ENCODE measurements at regions not wholly inside any gene's neighbourhood (a gene's known extent, or its start where the extent isn't known, plus 50 kb on each side); places are given as distances from the start of the nearest gene placed in this dataset.

GRCh38 chr1:163813251-163813650 lies 491.5 kb downstream of the NUF2 start:
- WGBS (ENCODE audit: insufficient coverage, insufficient replicate concordance, low lambda C conversion rate, missing lambda C conversion rate) = 26% methylated on average over 2 of the region's 2 CpGs
- H3K4me2 ChIP-seq (ENCODE audit: control insufficient read depth, insufficient read depth) = no peak overlapping the region
- ATAC-seq = no peak
- DNase-seq (ENCODE audit: low read depth, low spot score) = no peak
- H3K4me3 ChIP-seq = no peak overlapping the region
- BruUV-seq (replicated peaks) = no TSS peak
- H3K27me3 ChIP-seq (replicated peaks in 1 of 2; ENCODE audit: control insufficient read depth in 2 of 2, insufficient read depth in 2 of 2, low read length in 1 of 2) = no peaks in the 10 kb centered on the region
- SMC1A ChIA-PET (ENCODE audit: uncharacterized antibody, unreplicated experiment) = no interaction called here
- no peak for TF ChIP-seq MTA3 (IDR thresholded peaks at IDR 0.05; ENCODE audit: borderline replicate concordance, low read length)
- no peak for TF ChIP-seq CHD4 (IDR thresholded peaks at IDR 0.05)
- no peak for TF ChIP-seq KLF5 (IDR thresholded peaks at IDR 0.05; ENCODE audit: partially characterized antibody)
- no peak for TF ChIP-seq CHD1 (IDR thresholded peaks at IDR 0.05; ENCODE audit: low read depth, low read length)
- no peak for TF ChIP-seq PAX5 (IDR thresholded peaks at IDR 0.05; ENCODE audit: borderline replicate concordance, low read depth, low read length)
- no peak for TF ChIP-seq SP1 (IDR thresholded peaks at IDR 0.05; ENCODE audit: low read depth, low read length)
- TF ChIP-seq KAT2A (conservative IDR thresholded peaks at IDR 0.05; ENCODE audit: control insufficient read depth, low read depth, low read length) = no peak
- TF ChIP-seq BMI1 (IDR thresholded peaks at IDR 0.05; ENCODE audit: borderline replicate concordance) = no peak
- TF ChIP-seq RBBP5 (conservative IDR thresholded peaks at IDR 0.05) = no peak
- TF ChIP-seq TBL1XR1 (IDR thresholded peaks at IDR 0.05; ENCODE audit: low read depth, low read length) = no peak
- TF ChIP-seq TCF7 (IDR thresholded peaks at IDR 0.05; ENCODE audit: borderline replicate concordance) = no peak
- TF ChIP-seq ZNF217 (IDR thresholded peaks at IDR 0.05) = no peak
- TF ChIP-seq SMAD5 (IDR thresholded peaks at IDR 0.05; ENCODE audit: low read depth) = no peak
- no peak for TF ChIP-seq LARP7 (IDR thresholded peaks at IDR 0.05)
- TF ChIP-seq BHLHE40 (IDR thresholded peaks at IDR 0.05; ENCODE audit: borderline replicate concordance in 1 of 2, low read depth in 2 of 2, low read length in 1 of 2) = no peak
- no peak for TF ChIP-seq IRF4 (IDR thresholded peaks at IDR 0.05; ENCODE audit: low read depth, low read length)
- no peak for TF ChIP-seq CBX3 (IDR thresholded peaks at IDR 0.05; ENCODE audit: borderline replicate concordance, low read depth)
- TF ChIP-seq FOS (IDR thresholded peaks at IDR 0.05; ENCODE audit: borderline replicate concordance, extremely low read depth, insufficient read length) = no peak
- no peak for TF ChIP-seq SRF (IDR thresholded peaks at IDR 0.05; ENCODE audit: low read depth in 2 of 2, low read length in 2 of 2)
- H3K36me3 ChIP-seq (ENCODE audit: control insufficient read depth in 2 of 2, insufficient read depth in 2 of 2, low read length in 1 of 2) = no peaks in the 10 kb centered on the region
- POLR2A ChIA-PET = no interaction called here
- H3K27ac ChIP-seq (ENCODE audit: control insufficient read depth, insufficient read depth) = no peak overlapping the region
- no peak overlapping the region for H2AFZ ChIP-seq (ENCODE audit: control insufficient read depth, low read depth, low read length)
- intact Hi-C loops (cut with micrococcal nuclease; ENCODE audit: unreplicated experiment) = no loop called here
- RAD21 ChIA-PET (ENCODE audit: unreplicated experiment) = no interaction called here
- no peaks in the 10 kb centered on the region for H3K79me2 ChIP-seq (ENCODE audit: control insufficient read depth, insufficient read depth, low read length)
- H3K9me3 ChIP-seq (replicated peaks; ENCODE audit: control insufficient read depth, insufficient read depth, low read length) = no peaks in the 10 kb centered on the region
- no peak for FAIRE-seq
- no peaks in the 10 kb centered on the region for H3K4me1 ChIP-seq (ENCODE audit: control insufficient read depth, insufficient read depth, low read length)
- H4K20me1 ChIP-seq (ENCODE audit: control insufficient read depth, insufficient read depth) = no peaks in the 10 kb centered on the region
- in situ Hi-C loops (cut with MboI) = no loop called here
- CTCF ChIA-PET = no interaction called here
- H3K9ac ChIP-seq (ENCODE audit: control insufficient read depth, insufficient read depth, low read length) = no peak overlapping the region
